NCI-H526 (cell line): ENCODE measurements at regions not wholly inside any gene's neighbourhood (a gene's known extent, or its start where the extent isn't known, plus 50 kb on each side); places are given as distances from the start of the nearest gene placed in this dataset.

Experiments
- DNase-seq, 2 experiments: peaks; one replicate each; lab custom pipeline; 2025; lab: John Stamatoyannopoulos, UW

GRCh38 chr2:22485486-22485885 lies 899.5 kb upstream of the KLHL29 start:
- DNase-seq: no peak

GRCh38 chr2:22486343-22486742 lies 898.6 kb upstream of the KLHL29 start:
- no peak for DNase-seq

GRCh38 chr2:22487036-22487435 lies 897.9 kb upstream of the KLHL29 start:
- DNase-seq: no peak

- DNase-seq: no peak
These were observed 897.4 kb upstream of the KLHL29 start for GRCh38 chr2:22487541-22487940.

GRCh38 chr2:22491442-22491841 lies 893.5 kb upstream of the KLHL29 start:
- DNase-seq: no peak

- DNase-seq: no peak
These were observed 890.8 kb upstream of the KLHL29 start for GRCh38 chr2:22494156-22494555.

GRCh38 chr2:22497064-22497463 lies 887.9 kb upstream of the KLHL29 start:
- no peak for DNase-seq

- no peak for DNase-seq
These were observed 887.2 kb upstream of the KLHL29 start for GRCh38 chr2:22497789-22498188.

GRCh38 chr2:22499082-22499839 lies 885.7 kb upstream of the KLHL29 start:
- DNase-seq: no peak

- DNase-seq: no peak
These were observed 884.4 kb upstream of the KLHL29 start for GRCh38 chr2:22500555-22500935.

- no peak for DNase-seq
These were observed 883.1 kb upstream of the KLHL29 start for GRCh38 chr2:22501851-22502250.

- no peak for DNase-seq
These were observed 871.4 kb upstream of the KLHL29 start for GRCh38 chr2:22513563-22513962.

- no peak for DNase-seq
These were observed 867.8 kb upstream of the KLHL29 start for GRCh38 chr2:22517141-22517540.

GRCh38 chr2:22518641-22519040 lies 866.3 kb upstream of the KLHL29 start:
- DNase-seq: no peak

- DNase-seq: no peak
These were observed 864.4 kb upstream of the KLHL29 start for GRCh38 chr2:22520369-22521288.

GRCh38 chr2:22521620-22522019 lies 863.4 kb upstream of the KLHL29 start:
- DNase-seq: no peak

GRCh38 chr2:22525681-22526080 lies 859.3 kb upstream of the KLHL29 start:
- DNase-seq: no peak

- DNase-seq: no peak
These were observed 854.8 kb upstream of the KLHL29 start for GRCh38 chr2:22530131-22530530.

- no peak for DNase-seq
These were observed 848.8 kb upstream of the KLHL29 start for GRCh38 chr2:22536133-22536532.

GRCh38 chr2:22554453-22554852 lies 830.5 kb upstream of the KLHL29 start:
- no peak for DNase-seq

GRCh38 chr2:22557406-22557805 lies 827.6 kb upstream of the KLHL29 start:
- DNase-seq: no peak

- no peak for DNase-seq
These were observed 825.0 kb upstream of the KLHL29 start for GRCh38 chr2:22560021-22560420.

GRCh38 chr2:22579341-22579740 lies 805.6 kb upstream of the KLHL29 start:
- no peak for DNase-seq
